Fibroblast of lung (primary cell): ENCODE measurements at regions not wholly inside any gene's neighbourhood (a gene's known extent, or its start where the extent isn't known, plus 50 kb on each side); places are given as distances from the start of the nearest gene placed in this dataset.
"Not testable (repeated sequence)": the region's sequence is repeated elsewhere in the genome, so short reads cannot be mapped to it uniquely, and the experiment has no call there.

Experiments
- CTCF ChIP-seq, 2 donors: IDR thresholded peaks in 1 of 2; conservative IDR thresholded peaks in 1 of 2; 1 replicate in 1 of 2; 2 replicates in 1 of 2; pipeline ENCODE4 v1.5.1; 2011 to 2012; ENCODE audit warnings: low read length in 2 of 2, control low read depth in 1 of 2, inconsistent platforms in 1 of 2, low read depth in 1 of 2, mild to moderate bottlenecking in 1 of 2
- EZH2 ChIP-seq: IDR thresholded peaks from 2 replicates; pipeline ENCODE4 v1.5.1; 2012; ENCODE audit warnings: low read length, control low read depth, mild to moderate bottlenecking; ENCODE audit errors: missing control alignments

DNA sequence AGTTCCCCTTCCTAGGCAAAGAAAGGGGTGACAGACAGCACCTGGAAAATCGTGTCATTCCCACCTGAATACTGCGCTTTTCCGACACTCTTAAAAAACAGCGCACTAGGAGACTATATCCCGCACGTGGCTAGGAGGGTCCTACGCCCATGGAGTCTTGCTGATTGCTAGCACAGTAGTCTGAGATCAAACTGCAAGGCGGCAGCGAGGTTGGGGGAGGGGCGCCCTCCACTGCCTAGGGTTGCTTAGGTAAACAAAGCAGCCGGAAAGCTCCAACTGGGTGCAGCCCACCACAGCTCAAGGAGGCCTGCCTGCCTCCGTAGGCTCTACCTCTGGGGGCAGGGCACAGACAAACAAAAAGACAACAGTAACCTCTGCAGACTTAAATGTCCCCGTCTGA, 367.5 kb downstream of the PRR16 start:
- not testable (repeated sequence) for TF ChIP-seq CTCF (conservative IDR thresholded peaks at IDR 0.05 in 1 of 2, IDR thresholded peaks at IDR 0.05 in 1 of 2; ENCODE audit: low read depth in 1 of 2, low read length in 2 of 2); EZH2
